T-helper 9 cell (primary cell): ENCODE measurements at regions not wholly inside any gene's neighbourhood (a gene's known extent, or its start where the extent isn't known, plus 50 kb on each side); places are given as distances from the start of the nearest gene placed in this dataset.

ENCODE experiments used
- DNase-seq: peaks from one replicate; pipeline ENCODE4 v3.0.0-alpha.2; 2020

DNA sequence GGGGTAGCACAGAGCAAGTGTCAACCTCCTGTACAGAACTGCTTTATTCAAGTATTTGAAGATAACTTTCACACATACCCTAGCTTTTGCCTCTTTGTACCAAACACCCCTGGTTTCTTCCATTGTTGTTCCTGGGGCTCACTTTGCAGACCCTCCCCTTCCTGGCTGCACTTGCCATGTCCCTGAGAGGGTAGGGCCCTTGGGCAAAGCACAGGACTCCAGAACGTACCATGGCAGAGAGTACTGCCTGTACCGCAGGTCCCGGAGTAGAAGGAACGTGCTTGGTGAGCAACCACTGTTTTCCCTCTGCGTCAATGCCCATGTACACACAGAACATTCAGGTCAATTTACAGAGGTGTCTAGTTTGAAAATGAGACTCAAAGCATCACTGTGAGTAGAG lies 290.4 kb downstream of the EN1 start:
- DNase-seq: no peak

DNA sequence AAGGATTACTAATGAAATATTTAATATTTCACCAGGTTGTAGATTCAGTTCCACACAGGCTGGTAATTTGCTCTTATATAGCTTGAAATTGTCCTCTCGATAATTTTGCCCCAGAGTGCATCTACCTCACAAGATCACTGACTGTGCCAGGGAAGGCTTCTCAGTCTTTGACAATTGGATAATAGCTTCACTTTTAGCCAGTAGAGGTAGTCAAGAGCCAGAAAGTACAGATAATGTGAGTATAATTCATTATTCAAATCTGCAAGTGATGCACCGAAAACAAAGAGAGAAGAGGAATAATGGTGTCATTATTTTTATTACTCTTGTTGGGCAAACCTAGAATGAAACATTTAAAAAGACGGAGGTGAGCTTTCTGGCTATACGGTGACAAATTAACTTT lies 292.8 kb downstream of the EN1 start:
- DNase-seq: no peak

DNA sequence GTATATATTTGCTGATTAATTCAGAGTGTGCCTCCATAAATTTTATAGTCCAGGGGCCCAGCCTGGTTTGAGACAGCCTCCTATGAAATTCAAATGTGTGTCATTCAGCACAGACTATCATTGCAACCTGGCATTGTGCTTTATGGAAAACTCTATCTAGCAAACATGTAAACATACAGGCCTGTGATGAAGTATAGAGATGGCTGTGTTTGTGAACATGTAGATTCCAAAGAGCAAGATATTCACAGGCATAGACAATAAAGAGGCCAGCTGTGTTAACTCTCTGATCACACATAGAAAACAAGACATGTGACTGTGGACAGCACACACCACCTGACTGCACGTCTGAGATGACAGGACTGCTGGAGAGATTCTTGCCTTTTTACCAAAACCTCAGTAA lies 297.9 kb downstream of the EN1 start:
- no peak for DNase-seq

DNA sequence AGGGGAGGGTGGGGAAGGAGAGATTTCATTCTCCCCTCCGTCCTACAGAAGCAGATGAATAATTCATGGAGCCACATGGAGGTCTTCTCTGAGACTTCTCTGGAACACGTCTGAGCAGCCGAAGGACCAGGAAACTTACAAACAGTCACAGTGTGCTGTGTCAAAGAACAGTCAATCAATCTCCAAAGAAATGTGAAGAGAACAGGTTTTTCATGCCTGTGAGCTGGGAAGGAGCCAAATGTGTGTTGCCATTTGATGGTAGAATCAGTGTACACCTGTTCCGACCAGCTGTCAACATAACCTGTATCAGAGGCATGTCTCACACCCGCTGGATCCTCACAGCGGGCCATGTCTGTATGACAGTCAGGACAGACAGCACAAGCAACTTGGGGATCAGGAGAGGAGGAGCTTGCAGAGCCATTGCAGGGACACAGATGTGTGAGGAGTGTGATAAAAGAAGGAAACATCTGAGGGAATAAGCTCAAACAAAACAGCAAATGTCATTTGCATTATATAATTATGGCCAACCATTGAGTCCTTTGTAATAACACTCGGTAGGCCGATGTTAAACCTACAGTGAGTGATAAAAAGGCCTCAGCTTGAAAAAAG lies 298.5 kb downstream of the EN1 start:
- no peak for DNase-seq

DNA sequence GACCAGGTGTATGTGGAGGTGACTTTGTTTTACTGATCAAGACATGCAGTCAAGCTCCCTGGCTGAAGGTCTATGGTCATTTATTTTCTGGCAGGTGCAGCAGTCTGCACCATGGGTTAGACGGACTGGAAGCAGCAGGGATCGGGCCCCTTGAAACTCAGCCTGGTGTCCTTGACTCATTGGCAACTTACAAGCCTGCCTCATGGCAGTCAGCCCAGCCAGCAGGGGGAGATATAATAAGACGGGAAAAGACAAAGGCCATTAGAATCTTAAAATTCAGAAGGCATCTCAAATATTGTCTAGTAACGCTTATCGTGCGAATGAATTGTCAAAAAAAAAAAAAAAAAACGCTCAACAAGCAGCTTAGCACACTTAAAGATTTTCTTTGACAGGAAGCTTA lies 308.2 kb downstream of the EN1 start:
- DNase-seq: no peak

DNA sequence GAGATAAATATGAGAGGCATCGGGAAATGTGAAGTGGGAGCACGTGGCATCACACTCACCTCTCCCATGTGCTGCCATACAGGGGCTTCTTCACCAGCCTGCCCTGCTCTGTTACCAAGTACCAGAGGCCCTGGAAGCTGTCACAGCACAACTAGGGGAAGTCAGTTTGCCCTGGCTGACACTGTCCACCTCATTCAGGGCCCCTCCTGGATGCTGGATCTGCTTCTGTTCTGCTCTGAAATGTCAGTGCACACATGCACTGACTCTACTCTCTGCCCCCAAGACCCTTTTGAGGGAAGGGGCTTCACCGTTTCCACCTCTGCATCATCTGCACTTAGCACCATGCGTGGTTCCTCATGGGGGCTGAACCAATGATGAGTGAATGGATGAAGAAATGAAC lies 311.1 kb downstream of the EN1 start:
- DNase-seq: no peak

DNA sequence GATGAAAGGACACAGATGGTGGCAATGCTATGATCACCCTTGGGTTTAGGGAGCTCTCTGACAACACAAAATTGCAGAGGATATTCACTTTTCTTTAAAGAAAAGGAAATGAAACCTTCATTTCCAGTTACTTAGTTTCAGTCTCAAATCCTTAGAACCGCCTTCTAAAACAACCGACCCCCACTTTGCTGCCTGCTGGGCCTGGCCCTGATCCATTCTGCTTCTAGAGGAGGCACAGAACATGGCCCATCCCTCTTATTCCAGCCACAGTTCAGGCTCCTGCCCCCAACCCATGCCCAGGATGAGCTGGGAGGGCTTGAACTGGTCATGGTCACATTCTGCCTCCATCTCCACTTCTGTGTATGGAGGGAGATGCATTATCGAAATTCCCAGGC lies 311.6 kb downstream of the EN1 start:
- no peak for DNase-seq

DNA sequence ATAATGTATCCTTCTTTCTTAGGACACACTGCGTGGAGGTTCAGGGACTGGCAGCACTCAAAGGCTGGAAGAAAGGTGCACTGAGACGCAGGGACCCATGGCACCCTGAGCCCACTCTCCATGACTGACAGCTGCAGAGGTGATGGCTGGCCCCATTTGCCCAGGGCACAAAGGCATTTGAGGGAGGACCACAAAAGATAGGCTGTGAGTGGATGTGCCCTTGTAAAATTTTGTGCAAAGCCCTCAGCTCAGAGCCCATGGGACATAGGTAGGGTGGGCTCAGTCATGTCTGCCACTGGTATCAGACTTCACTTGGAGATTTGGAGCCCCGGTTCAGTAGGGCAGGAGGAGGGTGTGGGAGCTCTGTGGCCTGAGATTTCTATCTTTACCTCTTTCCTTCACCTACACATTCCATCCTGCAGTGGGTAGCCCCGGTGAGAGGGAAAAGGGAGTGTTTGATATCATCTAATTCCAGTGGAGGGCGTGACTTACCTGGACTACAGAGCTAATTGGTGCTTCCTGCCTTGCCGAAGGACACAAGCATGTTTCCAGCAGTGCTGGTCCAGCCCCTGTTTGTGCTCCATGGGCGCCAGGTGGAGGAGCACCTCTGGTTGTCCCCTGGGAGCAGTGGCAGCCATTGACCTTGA lies 312.2 kb downstream of the EN1 start:
- no peak for DNase-seq

DNA sequence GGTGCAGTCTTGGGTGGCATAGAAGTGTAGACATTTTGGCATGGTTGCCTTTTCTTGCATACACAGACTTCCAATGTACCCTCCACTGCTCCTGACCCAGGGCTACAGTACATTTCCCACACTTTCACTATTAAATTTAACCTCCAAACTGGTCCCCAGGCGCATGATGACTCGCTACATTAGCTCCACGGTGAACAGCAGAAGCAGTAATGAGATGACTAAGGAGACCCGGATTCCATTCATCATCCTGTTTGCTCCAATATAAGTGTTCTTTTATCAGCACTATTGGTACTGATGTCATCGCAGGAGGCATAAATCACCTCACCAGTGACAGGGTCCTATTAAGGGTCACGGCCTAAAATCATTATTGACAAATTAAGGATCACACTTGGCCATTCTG lies 316.5 kb downstream of the EN1 start:
- DNase-seq: no peak

DNA sequence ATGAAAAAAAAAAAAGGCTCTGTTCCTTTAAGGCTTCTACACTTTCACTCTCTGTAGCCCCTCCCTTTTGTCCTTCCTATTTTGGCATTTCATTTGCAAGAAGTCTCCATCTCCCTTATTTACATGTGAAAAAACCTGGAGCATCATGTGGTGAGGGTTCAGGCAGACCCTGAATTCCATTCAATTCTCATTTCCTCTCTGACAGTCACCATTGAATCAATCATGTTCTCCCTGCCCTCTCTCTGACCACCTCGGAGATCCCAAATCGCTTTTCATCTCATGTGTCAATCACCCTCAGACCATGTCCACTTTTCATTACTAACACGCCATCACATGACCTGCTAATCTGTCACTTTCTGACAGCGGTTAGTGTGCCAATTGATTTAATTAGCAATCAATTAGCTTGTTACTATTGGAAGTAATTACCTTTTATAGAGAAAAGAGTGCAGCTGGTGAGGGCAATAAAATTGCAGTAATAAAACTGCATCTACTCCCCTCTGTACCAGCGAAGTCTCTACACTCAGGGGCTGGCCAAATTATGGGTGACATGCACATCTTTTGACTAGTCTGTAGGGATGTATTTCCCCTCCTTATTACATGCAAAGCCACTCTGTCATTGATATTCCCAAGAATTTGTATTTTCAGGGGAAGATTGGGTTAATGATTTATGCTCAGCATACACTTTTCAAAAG lies 317.4 kb downstream of the EN1 start:
- DNase-seq: no peak

DNA sequence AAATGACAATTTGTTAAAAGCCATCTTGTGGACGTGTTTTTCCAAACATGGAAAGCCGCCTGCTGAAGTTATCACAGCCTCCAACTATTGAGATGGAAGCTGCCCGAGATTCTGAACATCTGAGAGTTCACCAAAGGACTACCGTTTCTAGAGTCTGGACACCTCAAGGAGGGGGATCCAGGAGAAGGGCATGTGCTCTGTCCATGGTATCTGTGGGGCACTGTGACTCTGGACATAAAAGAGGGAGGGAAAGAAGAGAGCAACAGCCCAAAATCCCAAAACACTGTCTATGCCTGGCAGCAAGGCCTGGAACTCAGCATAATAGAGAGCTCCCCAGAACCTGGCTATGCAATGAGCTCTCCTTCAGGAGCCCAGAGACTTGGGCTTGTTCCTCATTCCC lies 319.9 kb downstream of the EN1 start:
- no peak for DNase-seq

DNA sequence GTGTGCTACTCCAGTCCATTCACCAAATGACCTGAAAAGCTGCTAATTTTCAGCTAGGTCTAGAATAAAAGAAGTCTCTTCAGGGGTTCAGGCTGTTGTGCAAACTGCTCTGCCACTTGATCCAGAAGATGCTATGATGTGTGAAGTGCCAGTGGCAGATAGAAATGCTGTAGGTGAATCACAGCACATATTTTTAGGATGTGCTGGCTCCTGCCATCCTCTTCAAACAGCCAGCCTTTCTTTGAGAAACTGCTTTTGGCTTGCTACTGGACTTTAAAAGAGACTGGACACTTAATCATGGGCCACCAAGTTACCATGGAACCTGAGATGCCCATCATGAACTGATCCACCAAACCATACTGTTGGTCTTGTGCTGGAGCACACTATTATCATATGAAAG lies 322.1 kb downstream of the EN1 start:
- no peak for DNase-seq

DNA sequence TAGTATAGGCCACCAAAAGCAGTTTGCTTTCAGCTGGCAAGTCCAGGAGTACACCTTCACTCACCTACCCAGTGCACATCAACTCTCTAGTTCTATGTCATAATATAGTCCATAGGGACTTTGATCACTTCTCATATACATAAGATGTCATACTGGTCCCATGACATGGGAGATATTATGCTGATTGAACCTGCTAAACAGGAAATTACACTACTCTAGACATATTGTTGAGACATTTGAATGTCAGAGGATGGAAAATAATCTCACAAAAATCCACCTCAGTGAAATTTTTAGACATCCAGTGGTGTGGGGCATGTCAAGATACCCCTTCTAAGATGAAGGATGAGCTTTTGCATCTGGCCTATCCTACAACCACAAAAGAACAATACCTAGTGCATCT lies 322.5 kb downstream of the EN1 start:
- DNase-seq: no peak

DNA sequence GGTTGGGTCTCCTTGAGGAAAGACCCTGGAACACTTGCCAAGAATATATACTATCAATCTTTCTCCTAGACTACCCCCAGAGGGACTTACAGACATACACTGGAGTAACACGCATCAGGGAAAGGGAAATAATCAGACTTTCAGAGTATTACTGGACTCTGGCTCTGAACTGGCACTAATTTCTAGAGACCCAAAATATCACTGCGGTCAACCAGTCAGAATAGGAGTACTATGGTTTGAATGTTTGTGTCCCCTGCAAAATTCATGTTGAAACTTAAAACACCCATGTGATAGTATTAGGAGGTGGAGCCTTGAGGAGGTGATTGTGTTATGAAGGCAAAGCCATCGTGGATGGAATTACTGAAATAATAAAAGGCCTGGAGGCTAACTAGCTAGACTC lies 323.7 kb downstream of the EN1 start:
- no peak for DNase-seq

DNA sequence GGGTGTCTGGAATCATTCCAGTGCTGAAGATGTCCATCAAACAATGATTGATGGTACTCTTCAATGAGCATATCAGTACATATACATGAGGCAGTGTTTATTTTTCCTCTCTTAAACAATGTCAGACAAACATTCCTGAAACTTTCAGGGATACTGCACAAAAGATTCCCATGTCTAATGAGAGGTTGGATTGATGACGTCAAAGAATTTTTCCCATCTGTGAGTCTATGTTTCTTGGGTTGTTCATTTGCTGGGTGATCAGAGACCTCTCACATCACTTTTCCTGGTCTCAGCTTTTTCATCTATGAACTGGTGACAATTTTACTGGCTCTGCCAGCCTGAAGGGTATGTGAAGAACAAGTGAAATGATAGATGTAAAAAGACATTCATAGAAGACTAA lies 325.5 kb downstream of the EN1 start:
- no peak for DNase-seq

DNA sequence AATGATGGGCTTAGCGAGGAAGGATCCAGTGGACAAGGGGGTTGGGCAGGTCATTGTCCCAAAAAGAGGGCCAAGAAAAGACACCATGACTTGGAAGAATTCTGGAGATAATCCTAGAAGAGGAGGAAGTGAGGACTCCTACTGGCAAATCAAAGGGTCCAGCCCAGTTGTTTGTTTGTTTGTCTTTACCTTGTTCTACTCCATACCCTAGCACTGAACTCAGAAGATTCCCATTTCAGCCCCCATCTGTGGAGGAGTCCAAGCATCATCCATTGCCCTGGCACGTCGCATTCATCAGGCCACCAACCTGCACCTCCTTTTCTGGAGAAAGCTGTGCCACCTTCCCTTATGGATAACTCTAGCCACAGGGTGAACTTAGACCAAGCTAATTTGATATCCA lies 326.2 kb downstream of the EN1 start:
- no peak for DNase-seq

DNA sequence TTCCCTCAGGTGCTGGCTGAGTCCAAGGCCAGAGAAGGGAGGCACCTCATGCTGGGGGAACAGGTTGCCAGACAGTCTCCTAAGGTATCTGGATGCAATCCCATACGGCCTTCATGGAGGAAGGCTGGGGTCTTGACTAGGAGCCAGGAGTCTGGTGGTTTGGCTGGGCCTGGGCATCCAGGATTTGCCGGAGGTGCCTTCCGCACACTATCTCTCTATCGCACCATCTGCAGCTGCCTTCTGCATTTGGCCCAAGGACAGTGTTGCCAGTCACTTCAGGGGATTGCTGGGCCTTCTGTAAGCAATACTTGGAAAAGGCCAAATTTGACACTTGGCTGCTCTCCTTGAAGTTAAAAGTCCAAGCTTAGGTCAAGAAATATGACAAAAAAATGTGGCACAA lies 327.2 kb downstream of the EN1 start:
- no peak for DNase-seq

DNA sequence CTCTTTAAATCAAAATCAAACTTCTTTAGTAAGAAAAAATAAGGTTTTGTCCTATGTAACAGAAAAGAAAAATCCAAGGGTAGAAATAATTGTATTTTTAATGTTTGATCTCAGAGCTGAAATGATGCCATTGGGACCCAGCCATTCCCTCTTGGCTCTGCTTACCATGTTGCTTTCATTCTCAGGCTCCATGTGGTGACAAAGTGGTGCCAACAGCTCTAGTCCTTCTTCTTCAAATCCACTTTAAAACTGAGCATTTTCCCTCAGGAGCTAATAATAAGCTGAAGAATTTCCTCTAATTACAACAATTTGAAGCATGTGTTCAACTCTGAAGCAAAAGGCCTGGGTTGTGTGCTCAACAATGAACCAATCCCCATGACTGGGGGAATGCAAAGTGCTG lies 327.9 kb downstream of the EN1 start:
- no peak for DNase-seq

DNA sequence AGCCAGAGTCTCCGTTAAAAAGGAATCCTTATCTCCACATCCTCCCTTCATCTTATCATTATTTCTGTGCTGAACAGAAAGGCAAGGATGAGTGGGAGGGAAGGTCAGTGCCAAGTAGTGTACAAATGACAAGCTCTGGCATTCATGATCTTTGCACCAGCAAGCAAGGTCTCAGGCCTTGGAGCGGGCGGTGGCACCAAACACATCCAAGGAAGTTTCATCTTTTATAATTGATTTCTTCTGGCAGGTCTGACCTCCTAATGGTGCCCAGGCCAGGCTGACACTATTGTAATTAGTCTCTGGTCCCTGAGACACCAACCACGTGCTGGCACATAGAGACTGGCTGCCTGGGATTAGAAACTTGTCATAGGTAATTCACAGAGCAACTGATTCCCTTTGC lies 336.6 kb downstream of the EN1 start:
- DNase-seq: no peak

DNA sequence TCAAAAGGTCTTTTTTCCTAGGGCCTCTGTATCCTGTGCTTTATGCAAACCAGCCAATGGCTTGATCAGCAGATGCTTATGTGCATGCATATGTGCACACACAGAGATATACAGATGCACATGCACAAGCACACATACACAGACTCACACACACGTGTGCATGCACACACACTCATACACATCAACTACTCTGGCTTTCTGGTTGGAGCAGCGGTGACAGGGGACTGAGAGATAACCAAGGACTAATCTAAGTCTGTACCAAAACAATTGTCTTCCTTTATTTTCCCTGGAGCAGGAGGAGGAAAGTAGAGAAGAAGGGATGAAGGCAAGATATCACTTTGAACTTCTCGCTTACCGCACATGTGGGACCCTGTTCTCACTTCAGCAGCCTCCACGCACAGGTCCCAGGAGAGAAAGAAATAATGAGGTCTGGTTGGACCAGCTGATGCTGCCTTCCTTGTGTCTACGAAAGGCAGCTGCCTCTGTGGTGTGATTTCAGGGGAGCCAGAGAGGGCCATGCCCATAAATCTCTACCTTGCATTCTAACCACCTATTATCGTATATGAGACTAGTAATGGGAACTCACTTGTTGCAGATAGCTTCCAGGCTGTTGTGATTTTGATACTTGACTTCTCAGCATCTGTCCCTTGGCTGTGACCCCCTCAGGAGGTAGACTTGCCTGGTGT lies 338.0 kb downstream of the EN1 start:
- DNase-seq: no peak

DNA sequence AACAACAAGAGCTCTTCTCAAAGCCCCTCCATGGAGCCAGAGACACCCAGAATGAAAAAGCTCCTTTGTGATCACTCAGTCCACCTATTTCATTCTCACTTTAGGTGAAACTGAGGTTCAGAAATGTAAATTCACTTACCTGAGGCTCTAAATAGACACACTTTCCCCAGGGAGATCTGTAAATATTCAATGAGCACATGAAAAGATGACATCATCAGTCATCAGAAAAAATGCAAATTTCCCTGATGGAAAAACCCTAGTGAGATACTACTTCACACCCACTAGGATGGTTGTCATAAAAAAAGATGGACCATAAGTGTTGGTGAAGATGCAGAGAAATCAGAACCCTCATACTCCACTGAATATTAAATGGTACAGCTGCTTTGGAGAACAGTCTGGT lies 339.2 kb downstream of the EN1 start:
- DNase-seq: no peak

DNA sequence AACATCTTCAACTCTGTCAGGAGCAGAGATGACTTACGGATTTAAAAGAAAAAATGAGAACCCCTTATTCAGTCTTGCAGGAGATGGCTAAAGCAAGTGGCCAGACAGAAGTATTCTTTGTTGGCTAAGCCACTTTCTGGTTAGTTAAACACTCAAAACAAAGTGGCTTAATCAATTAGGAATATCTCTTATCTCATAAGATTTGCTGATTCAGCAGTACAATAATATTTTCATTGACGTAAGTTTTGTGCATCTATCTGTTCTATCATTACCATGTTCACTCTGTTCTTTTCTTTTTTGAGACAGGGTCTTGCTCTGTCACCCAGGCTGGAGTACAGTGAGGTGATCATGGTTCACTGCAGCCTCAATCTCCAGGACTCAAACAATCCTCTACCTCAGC lies 342.0 kb downstream of the EN1 start:
- DNase-seq: no peak

DNA sequence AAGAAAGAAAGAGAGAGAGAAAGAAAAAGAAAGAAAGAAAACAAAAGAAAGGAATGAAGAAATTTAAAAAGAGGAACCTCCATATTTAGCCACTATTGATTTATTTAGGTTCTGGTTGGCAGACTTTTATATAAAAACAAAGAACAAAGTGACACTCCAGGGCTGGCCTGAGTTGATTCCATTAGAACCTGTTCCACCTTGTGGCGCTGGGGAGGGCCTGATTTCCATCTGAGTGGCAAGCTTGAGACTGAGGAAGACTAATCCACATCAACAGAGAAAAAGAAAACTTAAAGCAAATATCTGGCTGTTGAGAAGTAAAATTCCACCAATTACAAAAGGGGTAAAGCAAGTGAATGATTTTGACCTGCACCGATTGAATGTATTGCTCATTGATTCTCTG lies 345.3 kb downstream of the EN1 start:
- DNase-seq: no peak

DNA sequence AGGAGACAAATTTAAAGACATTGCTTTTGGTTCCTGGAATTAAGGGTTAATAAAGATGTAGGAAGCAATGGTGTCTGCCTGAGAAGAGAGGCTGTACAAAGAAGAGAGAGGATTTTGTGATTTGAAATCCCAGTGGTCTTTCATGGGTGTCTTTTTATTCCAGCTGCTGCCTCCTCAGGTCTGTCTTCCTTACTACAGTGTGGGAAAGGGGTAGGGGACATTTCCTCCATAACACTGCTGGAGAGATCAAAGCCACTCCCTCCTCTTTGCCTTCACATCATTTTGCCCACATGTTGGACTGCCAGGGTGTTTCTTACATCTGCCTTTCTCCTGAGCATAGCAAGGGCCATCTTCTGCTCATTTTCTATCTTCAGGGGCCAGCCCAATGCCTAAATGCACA lies 348.5 kb downstream of the EN1 start:
- no peak for DNase-seq
